ENCODE measurements at regions not wholly inside any gene's neighbourhood (a gene's known extent, or its start where the extent isn't known, plus 50 kb on each side); places are given as distances from the start of the nearest gene placed in this dataset.
"Not testable (repeated sequence)": the region's sequence is repeated elsewhere in the genome, so short reads cannot be mapped to it uniquely, and the experiment has no call there.

- TF ChIP-seq, protein P1, sequence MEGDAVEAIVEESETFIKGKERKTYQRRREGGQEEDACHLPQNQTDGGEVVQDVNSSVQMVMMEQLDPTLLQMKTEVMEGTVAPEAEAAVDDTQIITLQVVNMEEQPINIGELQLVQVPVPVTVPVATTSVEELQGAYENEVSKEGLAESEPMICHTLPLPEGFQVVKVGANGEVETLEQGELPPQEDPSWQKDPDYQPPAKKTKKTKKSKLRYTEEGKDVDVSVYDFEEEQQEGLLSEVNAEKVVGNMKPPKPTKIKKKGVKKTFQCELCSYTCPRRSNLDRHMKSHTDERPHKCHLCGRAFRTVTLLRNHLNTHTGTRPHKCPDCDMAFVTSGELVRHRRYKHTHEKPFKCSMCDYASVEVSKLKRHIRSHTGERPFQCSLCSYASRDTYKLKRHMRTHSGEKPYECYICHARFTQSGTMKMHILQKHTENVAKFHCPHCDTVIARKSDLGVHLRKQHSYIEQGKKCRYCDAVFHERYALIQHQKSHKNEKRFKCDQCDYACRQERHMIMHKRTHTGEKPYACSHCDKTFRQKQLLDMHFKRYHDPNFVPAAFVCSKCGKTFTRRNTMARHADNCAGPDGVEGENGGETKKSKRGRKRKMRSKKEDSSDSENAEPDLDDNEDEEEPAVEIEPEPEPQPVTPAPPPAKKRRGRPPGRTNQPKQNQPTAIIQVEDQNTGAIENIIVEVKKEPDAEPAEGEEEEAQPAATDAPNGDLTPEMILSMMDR (IDR thresholded peaks at IDR 0.05; ENCODE audit: poor library complexity, severe bottlenecking): not testable (repeated sequence)
- TF ChIP-seq EP300 (conservative IDR thresholded peaks at IDR 0.05; ENCODE audit: poor library complexity, severe bottlenecking); RAD21 (conservative IDR thresholded peaks at IDR 0.05); POLR2AphosphoS5 (IDR thresholded peaks at IDR 0.05); TAF1 (IDR thresholded peaks at IDR 0.05; ENCODE audit: low read depth); MXI1 (conservative IDR thresholded peaks at IDR 0.05; ENCODE audit: poor library complexity, severe bottlenecking); EZH2 (IDR thresholded peaks at IDR 0.05; ENCODE audit: borderline replicate concordance, insufficient read depth, low read length, poor library complexity, severe bottlenecking); SMC3 (conservative IDR thresholded peaks at IDR 0.05; ENCODE audit: poor library complexity): not testable (repeated sequence)
- TF ChIP-seq, protein P2, sequence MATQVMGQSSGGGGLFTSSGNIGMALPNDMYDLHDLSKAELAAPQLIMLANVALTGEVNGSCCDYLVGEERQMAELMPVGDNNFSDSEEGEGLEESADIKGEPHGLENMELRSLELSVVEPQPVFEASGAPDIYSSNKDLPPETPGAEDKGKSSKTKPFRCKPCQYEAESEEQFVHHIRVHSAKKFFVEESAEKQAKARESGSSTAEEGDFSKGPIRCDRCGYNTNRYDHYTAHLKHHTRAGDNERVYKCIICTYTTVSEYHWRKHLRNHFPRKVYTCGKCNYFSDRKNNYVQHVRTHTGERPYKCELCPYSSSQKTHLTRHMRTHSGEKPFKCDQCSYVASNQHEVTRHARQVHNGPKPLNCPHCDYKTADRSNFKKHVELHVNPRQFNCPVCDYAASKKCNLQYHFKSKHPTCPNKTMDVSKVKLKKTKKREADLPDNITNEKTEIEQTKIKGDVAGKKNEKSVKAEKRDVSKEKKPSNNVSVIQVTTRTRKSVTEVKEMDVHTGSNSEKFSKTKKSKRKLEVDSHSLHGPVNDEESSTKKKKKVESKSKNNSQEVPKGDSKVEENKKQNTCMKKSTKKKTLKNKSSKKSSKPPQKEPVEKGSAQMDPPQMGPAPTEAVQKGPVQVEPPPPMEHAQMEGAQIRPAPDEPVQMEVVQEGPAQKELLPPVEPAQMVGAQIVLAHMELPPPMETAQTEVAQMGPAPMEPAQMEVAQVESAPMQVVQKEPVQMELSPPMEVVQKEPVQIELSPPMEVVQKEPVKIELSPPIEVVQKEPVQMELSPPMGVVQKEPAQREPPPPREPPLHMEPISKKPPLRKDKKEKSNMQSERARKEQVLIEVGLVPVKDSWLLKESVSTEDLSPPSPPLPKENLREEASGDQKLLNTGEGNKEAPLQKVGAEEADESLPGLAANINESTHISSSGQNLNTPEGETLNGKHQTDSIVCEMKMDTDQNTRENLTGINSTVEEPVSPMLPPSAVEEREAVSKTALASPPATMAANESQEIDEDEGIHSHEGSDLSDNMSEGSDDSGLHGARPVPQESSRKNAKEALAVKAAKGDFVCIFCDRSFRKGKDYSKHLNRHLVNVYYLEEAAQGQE (IDR thresholded peaks at IDR 0.05; ENCODE audit: borderline replicate concordance): not testable (repeated sequence)
These were observed 216.2 kb upstream of the VKORC1L1 start for GRCh38 chr7:65656494-65657188.

Measured in neural cell (in vitro differentiated cells).